Caco-2 (cell line): ENCODE measurements at regions not wholly inside any gene's neighbourhood (a gene's known extent, or its start where the extent isn't known, plus 50 kb on each side); places are given as distances from the start of the nearest gene placed in this dataset.

Experiments used
- BruUV-seq: library from RNA; stranded (reverse); fragments of 400-500 nt; replicated peaks from 2 replicates; lab custom pipeline; 2021; lab: Mats Ljungman, UMichigan
- CTCF ChIA-PET: fragments of 300-600 bp; sonication (Branson Sonifier 250); formaldehyde crosslinking; loops from one replicate; lab custom pipeline; 2022; ENCODE audit warnings: antibody characterized with exemption; lab: Charles Lee
- POLR2A ChIA-PET: fragments of 300-600 bp; sonication (Branson Sonifier 250); formaldehyde crosslinking; loops from one replicate; lab custom pipeline; 2022; ENCODE audit warnings: antibody characterized with exemption; lab: Charles Lee
- DNase-seq, 2 experiments: peaks; one replicate each; pipeline versions ENCODE4 v3.0.0 to v3.0.0-alpha.2; 2020 to 2022
- H3K27me3 ChIP-seq: replicated peaks from 2 replicates; pipeline ENCODE4 v1.6.0; 2011; ENCODE audit warnings: low read length; ENCODE audit not compliant: control insufficient read depth, insufficient read depth
- H3K36me3 ChIP-seq: 2 replicates; pipeline ENCODE4 v1.5.1; 2011; ENCODE audit warnings: low read length; ENCODE audit not compliant: control insufficient read depth, insufficient read depth
- H3K4me1 ChIP-seq: fragments of 250-450 bp; sonication (Bioruptor Pico); 2 replicates; pipeline ENCODE4 v1.5.1; 2020; ENCODE audit warnings: mild to moderate bottlenecking
- H3K4me3 ChIP-seq: 2 replicates; pipeline ENCODE4 v1.5.1; 2011; ENCODE audit warnings: low read depth, mild to moderate bottlenecking, control low read depth, low read length
- H3K9me3 ChIP-seq: fragments of 250-450 bp; sonication (Bioruptor Pico); 2 replicates; pipeline ENCODE4 v1.5.1; 2020; ENCODE audit warnings: mild to moderate bottlenecking, moderate library complexity
- H3K27ac Mint-ChIP-seq: one replicate; pipeline ENCODE4 v1.8.0; 2022; ENCODE audit warnings: mixed read lengths; ENCODE audit not compliant: unreplicated experiment
- H3K27me3 Mint-ChIP-seq: one replicate; pipeline ENCODE4 v1.8.0; 2022; ENCODE audit warnings: mixed read lengths; ENCODE audit not compliant: insufficient read depth, unreplicated experiment
- H3K36me3 Mint-ChIP-seq: one replicate; pipeline ENCODE4 v1.8.0; 2022; ENCODE audit warnings: mild to moderate bottlenecking, mixed read lengths; ENCODE audit not compliant: insufficient read depth, unreplicated experiment
- H3K4me1 Mint-ChIP-seq: one replicate; pipeline ENCODE4 v1.8.0; 2022; ENCODE audit warnings: low read depth, mixed read lengths; ENCODE audit not compliant: unreplicated experiment
- H3K4me3 Mint-ChIP-seq: one replicate; pipeline ENCODE4 v1.8.0; 2022; ENCODE audit warnings: mild to moderate bottlenecking, moderate library complexity, mixed read lengths; ENCODE audit not compliant: unreplicated experiment
- H3K9me3 Mint-ChIP-seq: one replicate; pipeline ENCODE4 v1.8.0; 2022; ENCODE audit warnings: mixed read lengths; ENCODE audit not compliant: unreplicated experiment
- CTCF ChIP-seq, 2 experiments: fragments of 200-600 bp in 1 of 2; IDR thresholded peaks; 1 replicate in 1 of 2; 2 replicates in 1 of 2; pipeline versions ENCODE4 v1.5.1 to v1.8.0; 2011 to 2022; ENCODE audit warnings: antibody characterized with exemption in 1 of 2, control low read depth in 1 of 2, inconsistent platforms in 1 of 2, low read depth in 1 of 2, low read length in 1 of 2, mild to moderate bottlenecking in 1 of 2, moderate library complexity in 1 of 2; ENCODE audit not compliant: insufficient read depth in 1 of 2, severe bottlenecking in 1 of 2, unreplicated experiment in 1 of 2
- intact Hi-C: fragments of 100-400 bp; cut with micrococcal nuclease; formaldehyde crosslinking; loops from one replicate; pipeline ENCODE4 v1.10.0; 2022; ENCODE audit not compliant: unreplicated experiment

- CTCF ChIA-PET = no interaction called here
- no TSS peak for BruUV-seq
- peaks cover 11% of the 10 kb centered on the region; the same call in 1 of the 2 replicates for H3K4me1 ChIP-seq
Measured at GRCh38 chr6:37092923-37093727, 76.8 kb upstream of the PIM1 start.

GRCh38 chr6:37093728-37094069 is 76.3 kb upstream of the PIM1 start:
- Mint-ChIP-seq H3K36me3 (no peaks in the 10 kb centered on the region), H3K27ac (peak overlapping the region; percentile 45), H3K4me1 (peaks cover 7% of the 10 kb centered on the region), H3K4me3 (no peak overlapping the region), H3K27me3 (no peaks in the 10 kb centered on the region), H3K9me3 (no peaks in the 10 kb centered on the region)
- no peaks in the 10 kb centered on the region for H3K27me3 ChIP-seq
- no TSS peak for BruUV-seq
- H3K36me3 ChIP-seq = no peaks in the 10 kb centered on the region
- TF ChIP-seq CTCF (IDR thresholded peaks at IDR 0.05; ENCODE audit: insufficient read depth in 1 of 2, low read depth in 1 of 2, low read length in 1 of 2, severe bottlenecking in 1 of 2, unreplicated experiment in 1 of 2) = no peak
- CTCF ChIA-PET = no interaction called here
- peaks cover 9% of the 10 kb centered on the region; the same call in 1 of the 2 replicates for H3K4me1 ChIP-seq
- POLR2A ChIA-PET = no interaction called here
- DNase-seq = no peak
- intact Hi-C loops = no loop called here
- H3K9me3 ChIP-seq = no peaks in the 10 kb centered on the region
- H3K4me3 ChIP-seq = no peak overlapping the region

More at GRCh38 chr6:37092923-37093727, 76.8 kb upstream of the PIM1 start:
- Histone ChIP-seq H3K36me3 (no peaks in the 10 kb centered on the region), H3K4me3 (no peak overlapping the region), H3K27me3 (no peaks in the 10 kb centered on the region), H3K9me3 (no peaks in the 10 kb centered on the region)
- intact Hi-C loops = no loop called here
- Mint-ChIP-seq H3K27ac (peak overlapping the region; percentile 45), H3K4me3 (no peak overlapping the region), H3K36me3 (no peaks in the 10 kb centered on the region), H3K4me1 (peaks cover 7% of the 10 kb centered on the region), H3K27me3 (no peaks in the 10 kb centered on the region), H3K9me3 (no peaks in the 10 kb centered on the region)
- POLR2A ChIA-PET = no interaction called here
- no peak for TF ChIP-seq CTCF (IDR thresholded peaks at IDR 0.05; ENCODE audit: insufficient read depth in 1 of 2, low read depth in 1 of 2, low read length in 1 of 2, severe bottlenecking in 1 of 2, unreplicated experiment in 1 of 2)
- no peak for DNase-seq

GRCh38 chr6:37095997-37096396 is 74.0 kb upstream of the PIM1 start:
- no peak for DNase-seq
- no peak overlapping the region for H3K4me3 ChIP-seq
- Mint-ChIP-seq H3K36me3 (no peaks in the 10 kb centered on the region), H3K9me3 (no peaks in the 10 kb centered on the region), H3K27me3 (no peaks in the 10 kb centered on the region), H3K4me1 (peaks cover 7% of the 10 kb centered on the region), H3K27ac (no peak overlapping the region), H3K4me3 (no peak overlapping the region)
- intact Hi-C loops = no loop called here
- no TSS peak for BruUV-seq
- no peak for TF ChIP-seq CTCF (IDR thresholded peaks at IDR 0.05; ENCODE audit: insufficient read depth in 1 of 2, low read depth in 1 of 2, low read length in 1 of 2, severe bottlenecking in 1 of 2, unreplicated experiment in 1 of 2)
- ChIA-PET POLR2A (interaction anchor here (0.7 to 0.8 kb wide), 2 partner anchors 65 to 75 kb away, joined by 3 to 7 read pairs; no protein-coding TSS in a partner anchor), CTCF (interaction anchor here (1.2 kb wide), 1 partner anchor 44 kb away, joined by 3 read pairs; no protein-coding TSS in a partner anchor)
- H3K4me1 ChIP-seq = peaks cover 7% of the 10 kb centered on the region; the same call in 1 of the 2 replicates
- no peaks in the 10 kb centered on the region for H3K36me3 ChIP-seq
- H3K9me3 ChIP-seq = no peaks in the 10 kb centered on the region
- H3K27me3 ChIP-seq = no peaks in the 10 kb centered on the region
